ENCODE measurements at regions not wholly inside any gene's neighbourhood (a gene's known extent, or its start where the extent isn't known, plus 50 kb on each side); places are given as distances from the start of the nearest gene placed in this dataset.

DNA sequence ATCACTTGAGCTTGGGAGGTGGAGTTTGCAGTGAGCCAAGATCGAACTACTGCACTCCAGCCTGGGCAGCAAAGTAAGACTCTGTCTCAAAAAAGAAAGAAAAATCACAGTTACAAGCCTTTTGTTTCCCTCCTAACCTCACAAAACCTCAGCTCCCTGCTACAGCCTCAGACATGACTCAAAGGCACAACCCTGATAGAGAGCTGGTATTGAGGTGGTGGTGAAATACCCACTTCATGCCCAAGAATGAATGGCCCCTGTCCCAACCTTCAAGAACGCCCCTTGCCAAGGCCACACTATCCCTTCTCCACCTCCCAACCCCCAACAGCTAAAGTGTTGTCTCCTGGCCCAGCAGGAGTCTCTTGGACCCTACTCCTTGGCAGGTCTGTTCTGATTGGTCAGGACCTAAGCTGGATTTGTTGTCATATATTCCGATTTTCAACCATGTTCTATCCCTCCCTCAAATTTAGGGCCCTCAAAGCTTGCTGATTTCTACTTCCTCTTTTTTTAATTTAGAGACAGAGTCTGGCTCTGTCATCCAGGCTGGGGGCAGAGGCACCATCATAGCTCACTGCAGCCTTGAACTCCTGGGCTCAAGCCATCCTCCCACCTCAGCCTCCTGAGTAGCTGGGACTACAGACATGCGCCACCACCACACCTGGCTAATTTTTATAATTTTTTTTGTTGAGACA is 61.9 kb upstream of the BZW1 start:
- TF ChIP-seq, protein P1, sequence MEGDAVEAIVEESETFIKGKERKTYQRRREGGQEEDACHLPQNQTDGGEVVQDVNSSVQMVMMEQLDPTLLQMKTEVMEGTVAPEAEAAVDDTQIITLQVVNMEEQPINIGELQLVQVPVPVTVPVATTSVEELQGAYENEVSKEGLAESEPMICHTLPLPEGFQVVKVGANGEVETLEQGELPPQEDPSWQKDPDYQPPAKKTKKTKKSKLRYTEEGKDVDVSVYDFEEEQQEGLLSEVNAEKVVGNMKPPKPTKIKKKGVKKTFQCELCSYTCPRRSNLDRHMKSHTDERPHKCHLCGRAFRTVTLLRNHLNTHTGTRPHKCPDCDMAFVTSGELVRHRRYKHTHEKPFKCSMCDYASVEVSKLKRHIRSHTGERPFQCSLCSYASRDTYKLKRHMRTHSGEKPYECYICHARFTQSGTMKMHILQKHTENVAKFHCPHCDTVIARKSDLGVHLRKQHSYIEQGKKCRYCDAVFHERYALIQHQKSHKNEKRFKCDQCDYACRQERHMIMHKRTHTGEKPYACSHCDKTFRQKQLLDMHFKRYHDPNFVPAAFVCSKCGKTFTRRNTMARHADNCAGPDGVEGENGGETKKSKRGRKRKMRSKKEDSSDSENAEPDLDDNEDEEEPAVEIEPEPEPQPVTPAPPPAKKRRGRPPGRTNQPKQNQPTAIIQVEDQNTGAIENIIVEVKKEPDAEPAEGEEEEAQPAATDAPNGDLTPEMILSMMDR (IDR thresholded peaks at IDR 0.05), result no peak
- TF ChIP-seq POLR2A (IDR thresholded peaks at IDR 0.05), result no peak
